ENCODE measurements at regions not wholly inside any gene's neighbourhood (a gene's known extent, or its start where the extent isn't known, plus 50 kb on each side); places are given as distances from the start of the nearest gene placed in this dataset.

DNA sequence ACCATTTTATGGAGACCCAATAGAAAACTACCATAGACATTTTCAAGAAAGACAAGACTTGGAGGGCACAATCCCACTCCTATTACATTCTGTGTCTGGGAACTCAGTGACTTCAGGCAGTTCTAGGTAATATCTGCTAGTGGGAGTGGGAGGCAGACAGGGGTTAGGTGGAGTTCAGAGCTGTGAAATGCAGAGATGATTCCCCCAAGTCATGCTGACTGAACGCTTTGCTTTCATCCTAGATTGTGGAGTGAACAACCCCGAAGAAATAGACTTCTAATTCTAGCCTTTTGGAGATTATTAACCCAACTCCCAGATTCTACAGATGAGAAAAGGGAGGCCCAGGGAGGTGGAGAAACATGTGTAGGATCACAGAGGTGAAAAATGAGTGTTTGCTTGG, 437.8 kb upstream of the CADM1 start:
- TF ChIP-seq, protein P1, sequence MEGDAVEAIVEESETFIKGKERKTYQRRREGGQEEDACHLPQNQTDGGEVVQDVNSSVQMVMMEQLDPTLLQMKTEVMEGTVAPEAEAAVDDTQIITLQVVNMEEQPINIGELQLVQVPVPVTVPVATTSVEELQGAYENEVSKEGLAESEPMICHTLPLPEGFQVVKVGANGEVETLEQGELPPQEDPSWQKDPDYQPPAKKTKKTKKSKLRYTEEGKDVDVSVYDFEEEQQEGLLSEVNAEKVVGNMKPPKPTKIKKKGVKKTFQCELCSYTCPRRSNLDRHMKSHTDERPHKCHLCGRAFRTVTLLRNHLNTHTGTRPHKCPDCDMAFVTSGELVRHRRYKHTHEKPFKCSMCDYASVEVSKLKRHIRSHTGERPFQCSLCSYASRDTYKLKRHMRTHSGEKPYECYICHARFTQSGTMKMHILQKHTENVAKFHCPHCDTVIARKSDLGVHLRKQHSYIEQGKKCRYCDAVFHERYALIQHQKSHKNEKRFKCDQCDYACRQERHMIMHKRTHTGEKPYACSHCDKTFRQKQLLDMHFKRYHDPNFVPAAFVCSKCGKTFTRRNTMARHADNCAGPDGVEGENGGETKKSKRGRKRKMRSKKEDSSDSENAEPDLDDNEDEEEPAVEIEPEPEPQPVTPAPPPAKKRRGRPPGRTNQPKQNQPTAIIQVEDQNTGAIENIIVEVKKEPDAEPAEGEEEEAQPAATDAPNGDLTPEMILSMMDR (IDR thresholded peaks at IDR 0.05; ENCODE audit: poor library complexity, severe bottlenecking) = no peak
- TF ChIP-seq EP300 (conservative IDR thresholded peaks at IDR 0.05; ENCODE audit: poor library complexity, severe bottlenecking) = no peak
- TF ChIP-seq POLR2AphosphoS5 (IDR thresholded peaks at IDR 0.05) = no peak
- TF ChIP-seq SMC3 (conservative IDR thresholded peaks at IDR 0.05; ENCODE audit: poor library complexity) = no peak
- TF ChIP-seq TAF1 (IDR thresholded peaks at IDR 0.05; ENCODE audit: low read depth) = no peak
- TF ChIP-seq MXI1 (conservative IDR thresholded peaks at IDR 0.05; ENCODE audit: poor library complexity, severe bottlenecking) = no peak
- TF ChIP-seq RAD21 (conservative IDR thresholded peaks at IDR 0.05) = no peak
- TF ChIP-seq EZH2 (IDR thresholded peaks at IDR 0.05; ENCODE audit: borderline replicate concordance, insufficient read depth, low read length, poor library complexity, severe bottlenecking) = no peak

All from neural cell (in vitro differentiated cells).